HT1080 (cell line): ENCODE measurements at regions not wholly inside any gene's neighbourhood (a gene's known extent, or its start where the extent isn't known, plus 50 kb on each side); places are given as distances from the start of the nearest gene placed in this dataset.

Experiments used
- DNase-seq: peaks from one replicate; pipeline ENCODE4 v3.0.0-alpha.2; 2015; ENCODE audit warnings: low read depth

GRCh38 chr15:85847031-85847430 is 52.3 kb upstream of the KLHL25 start:
- DNase-seq: no peak

GRCh38 chr15:85849946-85850345 is 55.2 kb upstream of the KLHL25 start:
- no peak for DNase-seq

GRCh38 chr15:85852969-85853368 is 58.2 kb upstream of the KLHL25 start:
- no peak for DNase-seq

GRCh38 chr15:85854345-85855097 is 59.8 kb upstream of the KLHL25 start:
- peak; percentile 40 for DNase-seq

GRCh38 chr15:85858586-85859375 is 64.1 kb upstream of the KLHL25 start:
- peak; percentile 54 for DNase-seq

GRCh38 chr15:85859671-85860070 is 64.9 kb upstream of the KLHL25 start:
- DNase-seq: no peak

GRCh38 chr15:85860394-85861161 is 65.9 kb upstream of the KLHL25 start:
- no peak for DNase-seq

GRCh38 chr15:85865070-85865684 is 70.5 kb upstream of the KLHL25 start:
- peak; percentile 36 for DNase-seq

- no peak for DNase-seq
Observed at GRCh38 chr15:85867250-85867649, 72.5 kb upstream of the KLHL25 start.

- no peak for DNase-seq
Observed at GRCh38 chr15:85869124-85869523, 74.4 kb upstream of the KLHL25 start.

- no peak for DNase-seq
Observed at GRCh38 chr15:85870216-85871014, 75.7 kb upstream of the KLHL25 start.

- no peak for DNase-seq
Observed at GRCh38 chr15:85871545-85871944, 76.8 kb upstream of the KLHL25 start.

GRCh38 chr15:85872125-85872524 is 77.4 kb upstream of the KLHL25 start:
- peak; percentile 69 for DNase-seq

GRCh38 chr15:85874236-85874635 is 79.5 kb upstream of the KLHL25 start:
- DNase-seq: no peak

GRCh38 chr15:85875756-85876155 is 81.0 kb upstream of the KLHL25 start:
- no peak for DNase-seq

GRCh38 chr15:85878828-85879225 is 84.1 kb upstream of the KLHL25 start:
- peak; percentile 70 for DNase-seq

GRCh38 chr15:85879334-85880163 is 84.8 kb upstream of the KLHL25 start:
- DNase-seq: peak; percentile 70

GRCh38 chr15:85880501-85881190 is 85.9 kb upstream of the KLHL25 start:
- no peak for DNase-seq

- DNase-seq: no peak
Observed at GRCh38 chr15:85886309-85886811, 91.6 kb upstream of the KLHL25 start.
